ENCODE measurements at regions not wholly inside any gene's neighbourhood (a gene's known extent, or its start where the extent isn't known, plus 50 kb on each side); places are given as distances from the start of the nearest gene placed in this dataset.
"Not testable (repeated sequence)": the region's sequence is repeated elsewhere in the genome, so short reads cannot be mapped to it uniquely, and the experiment has no call there.

GRCh38 chr7:101679653-101680173 lies 50.6 kb upstream of the MYL10 start:
- H3K4me3 ChIP-seq (ENCODE audit: low read length); POLR2A ChIA-PET (ENCODE audit: unreplicated experiment); ATAC-seq; DNase-seq; H3K9ac ChIP-seq (ENCODE audit: low read length); H3K9me3 ChIP-seq (ENCODE audit: low read length); CTCF ChIA-PET; H2AFZ ChIP-seq (ENCODE audit: low read length); H3K36me3 ChIP-seq (ENCODE audit: low read depth, low read length); H3K27me3 ChIP-seq (ENCODE audit: low read length); H3F3A ChIP-seq (ENCODE audit: low read length, unreplicated experiment); intact Hi-C loops (cut with micrococcal nuclease); H3K27ac ChIP-seq (ENCODE audit: low read length); H3K9me2 ChIP-seq (replicated peaks; ENCODE audit: low read length); H4K20me1 ChIP-seq (ENCODE audit: low read length); H3K79me2 ChIP-seq (ENCODE audit: low read length); BruUV-seq (replicated peaks); H3K4me2 ChIP-seq (ENCODE audit: low read length): not testable (repeated sequence)
- H3K4me1 ChIP-seq (ENCODE audit: insufficient read depth, low read length) = peaks cover 21% of the 10 kb centered on the region

DNA sequence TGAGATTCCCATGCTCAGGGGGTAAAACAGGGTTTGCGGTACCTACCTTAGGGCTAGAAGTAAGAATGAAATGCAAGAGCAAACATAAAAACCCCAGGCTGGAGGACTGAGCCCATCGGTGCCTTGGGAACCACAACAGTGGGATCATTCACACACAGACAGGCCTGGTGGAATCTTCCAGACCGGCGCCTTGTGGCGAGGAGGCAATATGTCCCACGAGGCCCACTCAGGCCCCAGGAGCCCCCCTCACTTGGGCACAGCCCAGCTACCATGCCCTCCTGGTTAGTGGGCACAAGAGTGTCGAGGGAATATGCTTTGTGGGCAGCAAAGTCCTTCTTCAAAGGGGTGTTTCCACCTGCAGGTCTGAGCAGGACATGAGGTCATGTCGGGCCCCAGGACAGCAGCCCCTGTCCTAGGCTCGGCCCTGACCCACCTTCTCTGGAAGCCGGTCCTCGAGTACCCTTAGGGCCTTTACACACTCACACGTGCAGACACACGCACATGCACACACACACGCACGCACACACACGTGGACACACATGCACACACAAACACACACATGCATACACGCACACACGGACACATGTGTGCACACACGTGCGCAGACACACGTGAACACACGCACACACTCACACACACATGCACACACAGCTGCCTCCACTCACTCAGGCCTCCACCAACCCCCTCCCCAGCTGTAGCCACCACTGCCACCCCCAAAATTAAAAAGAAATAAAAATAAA lies 51.5 kb upstream of the MYL10 start:
- peak overlapping the region; percentile 27; the same call in 1 of the 2 replicates for H3K9ac ChIP-seq (ENCODE audit: low read length)
- no peaks in the 10 kb centered on the region for H3K79me2 ChIP-seq (ENCODE audit: low read length)
- TF ChIP-seq, protein P1, sequence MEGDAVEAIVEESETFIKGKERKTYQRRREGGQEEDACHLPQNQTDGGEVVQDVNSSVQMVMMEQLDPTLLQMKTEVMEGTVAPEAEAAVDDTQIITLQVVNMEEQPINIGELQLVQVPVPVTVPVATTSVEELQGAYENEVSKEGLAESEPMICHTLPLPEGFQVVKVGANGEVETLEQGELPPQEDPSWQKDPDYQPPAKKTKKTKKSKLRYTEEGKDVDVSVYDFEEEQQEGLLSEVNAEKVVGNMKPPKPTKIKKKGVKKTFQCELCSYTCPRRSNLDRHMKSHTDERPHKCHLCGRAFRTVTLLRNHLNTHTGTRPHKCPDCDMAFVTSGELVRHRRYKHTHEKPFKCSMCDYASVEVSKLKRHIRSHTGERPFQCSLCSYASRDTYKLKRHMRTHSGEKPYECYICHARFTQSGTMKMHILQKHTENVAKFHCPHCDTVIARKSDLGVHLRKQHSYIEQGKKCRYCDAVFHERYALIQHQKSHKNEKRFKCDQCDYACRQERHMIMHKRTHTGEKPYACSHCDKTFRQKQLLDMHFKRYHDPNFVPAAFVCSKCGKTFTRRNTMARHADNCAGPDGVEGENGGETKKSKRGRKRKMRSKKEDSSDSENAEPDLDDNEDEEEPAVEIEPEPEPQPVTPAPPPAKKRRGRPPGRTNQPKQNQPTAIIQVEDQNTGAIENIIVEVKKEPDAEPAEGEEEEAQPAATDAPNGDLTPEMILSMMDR (conservative IDR thresholded peaks at IDR 0.05; ENCODE audit: low read depth, low read length) = no peak
- no peak for TF ChIP-seq EZH2phosphoT487 (IDR thresholded peaks at IDR 0.05; ENCODE audit: borderline replicate concordance, low read length)
- TF ChIP-seq EZH2 (IDR thresholded peaks at IDR 0.05; ENCODE audit: low read length, unreplicated experiment) = no peak
- H2AFZ ChIP-seq (ENCODE audit: low read length) = no peak overlapping the region
- H4K20me1 ChIP-seq (ENCODE audit: low read length) = no peaks in the 10 kb centered on the region
- peaks cover 21% of the 10 kb centered on the region for H3K4me1 ChIP-seq (ENCODE audit: insufficient read depth, low read length)
- no peaks in the 10 kb centered on the region for H3K36me3 ChIP-seq (ENCODE audit: low read depth, low read length)
- BruUV-seq (replicated peaks) = no TSS peak
- peak overlapping the region; percentile 75 for H3K27ac ChIP-seq (ENCODE audit: low read length)
- ChIA-PET POLR2A (ENCODE audit: unreplicated experiment) (interaction anchor here (0.7 kb wide), 1 partner anchor 51 kb away, joined by 12 read pairs; no protein-coding TSS in a partner anchor), CTCF (interaction anchor here (0.7 to 1.6 kb wide), 3 partner anchors 78 to 593 kb away, joined by 4 to 12 read pairs (median 8); no protein-coding TSS in a partner anchor)
- H3K9me2 ChIP-seq (replicated peaks; ENCODE audit: low read length) = no peaks in the 10 kb centered on the region
- no peaks in the 10 kb centered on the region for H3K27me3 ChIP-seq (ENCODE audit: low read length)
- H3K9me3 ChIP-seq (ENCODE audit: low read length) = no peaks in the 10 kb centered on the region
- peak overlapping the region; percentile 77 for H3K4me2 ChIP-seq (ENCODE audit: low read length)
- intact Hi-C loops (cut with micrococcal nuclease) = loop anchor here (1.0 kb wide), 1 partner anchor 78 kb away; no protein-coding TSS in a partner anchor
- H3K4me3 ChIP-seq (ENCODE audit: low read length) = no peak overlapping the region; the same call in 1 of the 2 replicates
- ATAC-seq (peak; percentile 5; the same call in 1 of the 2 replicates), DNase-seq (no peak)
- H3F3A ChIP-seq (ENCODE audit: low read length, unreplicated experiment) = no peaks in the 10 kb centered on the region

DNA sequence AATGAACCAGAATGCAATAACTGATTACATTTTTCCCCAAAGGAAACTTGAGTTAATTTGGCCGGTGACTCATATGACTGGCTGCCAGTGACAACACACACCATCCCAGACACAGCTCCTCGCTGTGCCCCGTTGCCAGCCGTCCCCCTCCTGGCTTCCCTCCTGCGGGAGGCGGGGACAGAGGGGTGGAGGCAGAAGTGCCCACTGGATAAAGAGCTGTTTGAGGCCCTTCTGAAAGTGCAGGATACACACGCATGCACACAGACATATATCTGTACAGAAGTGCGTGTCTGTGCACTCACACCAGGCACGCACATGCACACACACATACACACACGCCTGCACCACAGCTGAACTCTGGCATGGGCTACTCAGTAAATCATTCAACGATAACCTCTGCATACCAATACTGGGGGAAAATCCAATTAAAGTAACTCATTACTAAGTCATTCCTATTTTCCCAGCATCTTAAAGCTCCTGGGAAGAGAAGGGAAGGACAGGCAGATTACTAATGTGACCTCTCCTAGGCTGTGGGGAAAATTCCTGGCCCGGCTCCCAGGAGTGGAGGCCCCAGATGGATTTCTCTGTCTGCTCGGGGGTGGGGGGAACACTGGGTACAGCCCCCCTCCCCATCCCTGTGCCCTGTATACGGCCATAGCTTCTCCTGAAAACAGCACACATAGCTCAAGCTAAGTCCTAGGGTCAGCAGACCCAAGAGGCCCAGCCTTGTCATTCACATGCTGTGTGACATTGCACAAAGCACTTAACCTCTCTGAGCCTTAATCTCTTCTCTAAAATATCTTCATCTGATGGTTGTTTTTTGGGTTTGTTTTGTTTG lies 52.3 kb upstream of the MYL10 start:
- TF ChIP-seq, protein P1 (conservative IDR thresholded peaks at IDR 0.05; ENCODE audit: low read depth, low read length) = no peak
- TF ChIP-seq EZH2 (IDR thresholded peaks at IDR 0.05; ENCODE audit: low read length, unreplicated experiment) (no peak), EZH2phosphoT487 (IDR thresholded peaks at IDR 0.05; ENCODE audit: borderline replicate concordance, low read length) (no peak)

More for the DNA sequence above, 52.3 kb upstream of the MYL10 start:
- Histone ChIP-seq H3F3A (ENCODE audit: low read length, unreplicated experiment) (no peaks in the 10 kb centered on the region), H3K79me2 (ENCODE audit: low read length) (no peaks in the 10 kb centered on the region), H3K4me2 (ENCODE audit: low read length) (peak overlapping the region; percentile 77), H3K9me3 (ENCODE audit: low read length) (no peaks in the 10 kb centered on the region), H3K9ac (ENCODE audit: low read length) (no peak overlapping the region), H3K4me1 (ENCODE audit: insufficient read depth, low read length) (peaks cover 21% of the 10 kb centered on the region), H3K4me3 (ENCODE audit: low read length) (peak overlapping the region; percentile 45), H3K27ac (ENCODE audit: low read length) (peak overlapping the region; percentile 75), H2AFZ (ENCODE audit: low read length) (peak overlapping the region; percentile 73), H3K36me3 (ENCODE audit: low read depth, low read length) (no peaks in the 10 kb centered on the region), H4K20me1 (ENCODE audit: low read length) (no peaks in the 10 kb centered on the region), H3K9me2 (replicated peaks; ENCODE audit: low read length) (no peaks in the 10 kb centered on the region), H3K27me3 (ENCODE audit: low read length) (no peaks in the 10 kb centered on the region)
- POLR2A ChIA-PET (ENCODE audit: unreplicated experiment) = interaction anchor here (0.7 kb wide), 1 partner anchor 50 kb away, joined by 12 read pairs; no protein-coding TSS in a partner anchor
- intact Hi-C loops (cut with micrococcal nuclease) = loop anchor here (1.0 kb wide), 1 partner anchor 79 kb away; no protein-coding TSS in a partner anchor
- no TSS peak for BruUV-seq (replicated peaks)
- DNase-seq = peak; percentile 86
- CTCF ChIA-PET = interaction anchor here (0.6 to 1.6 kb wide), 5 partner anchors 72 to 592 kb away, joined by 3 to 12 read pairs (median 5); no protein-coding TSS in a partner anchor
- ATAC-seq = peak; percentile 99
